HG02884 (cell line): ENCODE measurements at regions not wholly inside any gene's neighbourhood (a gene's known extent, or its start where the extent isn't known, plus 50 kb on each side); places are given as distances from the start of the nearest gene placed in this dataset.

Source experiments
- ATAC-seq: cut with Tn5 transposase; IDR thresholded peaks from one replicate; pipeline ENCODE4 v1.9.1; 2021; ENCODE audit warnings: mild to moderate bottlenecking, moderate library complexity; ENCODE audit not compliant: unreplicated experiment

DNA sequence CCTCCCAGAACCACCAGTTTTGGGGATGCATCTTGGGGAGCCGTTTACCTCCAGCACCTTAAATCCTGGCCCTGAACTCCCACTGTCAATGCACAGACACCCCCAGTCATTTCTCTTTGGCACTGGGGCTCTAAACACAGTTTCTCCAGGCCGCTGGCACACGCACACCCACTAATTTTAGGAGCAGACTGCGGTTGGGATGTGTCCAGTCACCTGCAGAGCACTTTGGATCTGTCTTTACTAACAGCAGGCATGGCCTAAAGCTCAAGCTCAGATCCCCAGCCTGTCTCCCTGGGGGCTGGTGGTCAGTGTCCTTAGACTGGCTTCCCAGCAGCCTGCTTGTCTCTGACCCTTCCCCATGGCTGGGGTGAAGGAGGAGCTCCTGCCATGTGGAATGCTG lies 49.9 kb downstream of the SYNE3 start:
- ATAC-seq, result no peak

DNA sequence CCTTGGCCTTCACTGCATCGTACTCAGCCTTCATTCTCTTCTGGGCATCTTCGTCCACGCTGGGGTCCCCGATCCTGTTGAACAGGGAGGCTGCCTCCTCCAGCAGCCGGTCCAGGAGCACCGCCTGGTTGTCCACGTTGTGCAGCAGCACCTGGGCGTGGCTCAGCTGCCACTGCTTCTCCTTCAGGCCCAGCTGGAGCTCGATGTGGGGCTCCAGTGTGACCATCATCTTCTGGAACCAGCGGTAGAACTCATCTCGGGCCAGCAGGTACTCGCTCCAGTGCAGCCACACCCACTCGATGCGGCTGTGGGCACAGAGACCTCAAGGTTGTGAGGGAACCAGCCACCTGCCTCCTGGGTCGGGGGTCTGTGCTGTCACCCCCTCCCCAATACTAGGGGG lies 50.5 kb downstream of the SYNE3 start:
- no peak for ATAC-seq

DNA sequence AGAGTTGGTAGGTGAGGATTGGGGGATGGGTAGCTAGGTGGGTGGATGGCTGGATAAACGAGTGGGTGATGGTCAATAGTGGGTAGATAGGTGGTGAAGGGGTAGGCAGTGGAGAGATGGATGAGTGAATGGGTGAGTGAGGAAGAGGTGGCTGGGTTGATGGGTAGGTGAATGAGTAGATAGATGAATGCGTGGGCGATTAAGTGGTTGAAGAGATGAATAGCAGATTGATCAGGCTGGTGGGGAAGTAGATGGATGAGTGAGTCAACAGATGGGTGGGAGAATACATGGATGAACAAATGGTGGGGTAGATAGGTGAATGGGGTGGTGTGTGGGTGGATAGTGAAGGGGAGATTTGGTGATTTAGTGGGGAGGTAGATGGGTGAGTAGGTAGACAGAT lies 51.1 kb downstream of the SYNE3 start:
- no peak for ATAC-seq

DNA sequence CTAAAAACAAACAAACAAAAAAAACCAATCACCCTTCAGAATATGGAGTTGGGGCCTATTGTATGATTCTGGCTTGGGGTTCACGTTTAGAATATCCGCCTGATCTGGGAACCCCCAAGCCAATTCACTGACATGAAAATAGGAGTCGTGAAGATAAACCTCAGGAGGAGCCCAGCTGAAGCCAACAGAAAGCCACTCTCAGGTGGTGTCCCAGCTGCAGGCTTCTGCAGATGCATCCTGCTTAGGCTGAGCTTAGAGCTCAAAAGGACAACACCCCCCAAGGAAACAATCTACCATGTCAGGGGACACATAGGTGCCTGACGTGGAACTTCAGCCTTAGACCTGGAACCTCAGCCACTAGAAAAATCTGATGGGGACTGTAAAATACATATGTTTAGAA lies 51.9 kb downstream of the SYNE3 start:
- no peak for ATAC-seq

DNA sequence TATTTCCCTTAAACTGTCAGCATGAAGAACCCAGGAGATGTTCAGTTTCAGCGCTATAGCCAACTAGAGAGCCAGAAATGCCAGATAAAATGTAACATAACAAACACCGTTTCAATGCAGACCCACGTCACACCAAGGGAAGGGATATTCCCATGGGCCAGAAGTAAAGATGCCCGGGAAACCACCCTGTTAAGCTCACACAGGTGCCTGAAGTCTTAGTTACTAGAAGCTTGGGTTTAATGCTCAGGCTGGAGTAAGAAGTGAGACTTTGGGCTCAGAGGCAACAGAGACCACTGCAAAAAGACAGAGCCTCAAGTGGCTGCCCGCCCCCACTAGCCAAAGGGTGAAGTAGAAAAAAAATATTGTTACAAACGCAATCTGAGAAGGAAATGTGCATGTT lies 52.3 kb downstream of the SYNE3 start:
- ATAC-seq, result no peak

DNA sequence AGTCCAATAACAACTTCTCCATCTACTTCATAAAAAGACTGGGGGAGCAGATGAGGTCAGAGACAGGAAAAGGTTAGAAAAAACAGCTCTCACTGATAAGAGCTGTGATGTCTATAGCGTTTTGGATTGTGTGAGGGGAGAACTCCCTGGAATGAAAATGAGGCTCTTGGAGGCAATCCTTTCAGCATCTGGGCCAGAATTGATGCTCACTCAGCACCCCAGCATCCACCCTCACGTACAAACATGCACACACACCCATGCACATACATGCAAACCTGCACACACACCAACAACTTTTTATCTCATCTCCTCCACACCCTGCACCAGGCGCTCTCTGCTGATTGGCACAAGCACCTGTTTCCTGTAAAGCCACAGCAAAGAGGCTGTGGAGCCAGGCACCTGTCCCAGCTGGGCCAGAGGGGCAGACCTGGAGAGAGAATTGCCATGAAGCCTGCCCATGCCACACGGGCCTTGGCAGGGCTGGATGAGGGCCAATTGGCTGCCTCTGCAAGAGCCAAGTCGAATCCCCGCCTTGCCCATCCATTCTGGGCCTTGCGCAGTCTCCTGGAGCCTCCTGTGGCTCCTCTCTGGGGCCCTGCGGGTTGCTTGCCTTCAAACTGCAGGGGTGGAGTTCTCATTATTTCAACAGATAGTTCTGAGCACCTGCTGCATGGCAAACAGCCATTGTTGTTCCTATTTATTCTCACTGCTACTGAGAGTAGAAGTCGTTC lies 53.1 kb downstream of the SYNE3 start:
- ATAC-seq, result no peak

DNA sequence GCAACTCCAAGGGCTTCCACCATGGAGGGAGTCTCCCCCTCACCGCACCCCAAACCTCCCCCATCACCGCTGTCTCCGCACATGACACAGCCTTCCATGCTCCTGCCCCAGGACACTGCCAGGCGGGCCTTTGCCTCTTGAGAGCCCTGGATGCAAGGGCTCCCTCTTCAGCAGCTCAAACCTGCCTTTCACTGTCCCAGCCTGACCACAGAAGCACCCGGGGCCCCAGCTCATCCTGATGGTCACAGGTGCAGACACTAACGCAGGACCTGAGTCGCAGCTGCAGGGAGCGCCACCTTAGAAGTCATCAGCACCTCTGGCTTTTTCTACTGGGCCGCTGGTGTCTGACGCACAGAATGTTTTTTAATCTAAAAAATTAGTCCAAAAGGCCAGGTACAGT lies 54.0 kb downstream of the SYNE3 start:
- ATAC-seq, result no peak

DNA sequence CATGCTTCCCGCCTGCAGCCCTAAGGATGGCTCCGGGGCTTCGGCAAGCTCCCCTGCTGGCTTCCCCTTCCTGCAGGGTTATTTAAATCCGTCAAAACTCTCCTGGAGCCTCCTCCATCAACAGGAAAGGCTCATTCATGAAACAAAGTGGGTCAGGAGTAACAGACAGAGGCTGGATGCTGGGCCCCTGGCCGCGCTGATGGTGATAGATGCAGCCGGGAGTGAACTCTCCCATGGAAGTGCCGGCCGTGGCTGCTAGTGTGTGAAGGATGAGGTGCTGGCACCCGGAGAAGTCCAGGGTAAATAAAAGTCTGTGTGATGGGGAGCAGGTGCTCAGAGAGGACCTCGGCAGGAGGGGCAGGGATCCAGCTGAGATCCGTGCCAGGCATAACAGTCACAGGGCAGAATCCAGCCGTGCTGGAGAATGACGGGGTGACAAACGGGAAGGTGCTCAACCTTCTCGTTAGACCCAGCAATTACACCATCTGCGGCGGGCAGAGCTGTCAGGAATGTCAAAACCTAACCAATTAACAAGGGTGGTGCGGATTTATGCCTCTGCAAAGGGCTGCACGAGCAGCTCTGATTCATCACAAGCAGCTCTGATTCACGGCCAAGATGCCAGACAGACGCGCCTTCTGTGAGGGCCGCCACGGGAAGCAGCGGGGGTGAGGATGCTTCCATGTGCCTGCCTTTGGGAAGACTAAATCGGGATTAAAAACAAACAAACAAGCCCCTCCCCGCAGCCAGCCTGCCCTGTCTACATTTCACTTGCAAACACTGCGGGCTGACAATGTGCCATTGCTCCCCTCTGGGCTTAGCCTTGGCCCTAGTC lies 55.6 kb downstream of the SYNE3 start:
- no peak for ATAC-seq

DNA sequence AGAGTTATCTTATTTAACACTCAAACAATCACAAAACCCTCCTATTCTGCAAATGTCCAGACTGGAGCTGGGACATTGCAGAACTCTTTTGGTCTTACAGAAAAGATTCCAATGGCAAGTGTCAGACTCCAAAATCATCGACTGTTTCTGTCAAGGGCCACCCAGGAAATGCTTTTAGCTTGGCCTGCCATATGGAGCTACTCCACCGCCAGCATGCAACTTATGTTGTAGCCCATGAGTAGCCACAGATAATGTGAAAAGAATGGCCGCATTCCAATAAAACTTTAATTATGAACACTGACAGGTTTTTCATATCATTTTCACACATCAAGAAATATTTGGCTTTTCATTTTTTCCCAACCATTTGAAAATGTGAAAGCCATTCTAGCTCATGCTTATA lies 57.5 kb downstream of the SYNE3 start:
- ATAC-seq, result no peak

DNA sequence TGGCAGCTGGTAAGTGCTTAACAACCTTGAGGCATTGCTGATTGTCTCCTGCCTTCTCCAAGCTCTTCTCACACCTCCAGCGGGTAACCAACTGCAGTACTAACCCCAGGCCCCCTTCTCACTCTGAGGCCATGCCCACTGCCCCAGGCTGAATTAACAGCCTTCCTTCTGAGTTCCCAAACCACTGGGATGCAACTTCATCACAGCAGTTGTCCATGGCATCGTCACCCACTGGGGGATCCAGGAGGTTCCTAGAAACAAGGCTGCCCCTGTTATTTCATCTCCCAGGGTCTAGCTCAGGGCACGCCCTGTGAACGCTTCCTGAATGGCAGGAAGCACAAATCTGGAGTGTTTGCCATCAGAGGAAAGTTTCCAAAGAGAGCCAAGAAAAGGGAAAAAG lies 58.0 kb downstream of the SYNE3 start:
- no peak for ATAC-seq

DNA sequence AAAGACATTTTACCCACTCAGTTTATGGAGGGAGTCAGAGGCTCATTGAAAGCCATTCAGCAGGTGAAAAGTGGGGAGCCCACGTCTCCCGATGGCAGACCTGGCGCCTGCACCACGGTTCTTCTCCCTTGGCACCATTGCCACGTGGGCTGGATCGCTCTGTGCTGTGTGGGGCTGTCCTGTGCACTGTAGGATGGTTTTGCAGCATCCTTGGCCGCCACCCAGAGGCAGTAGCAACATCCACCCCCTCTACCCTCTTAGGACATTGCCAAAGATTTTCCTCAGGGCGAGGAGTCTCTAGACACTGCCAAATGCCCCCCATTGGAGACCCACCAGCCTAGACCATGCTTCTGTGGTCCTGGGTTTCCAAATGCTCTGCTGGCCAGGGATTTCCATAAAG lies 60.2 kb downstream of the SYNE3 start:
- ATAC-seq, result no peak

DNA sequence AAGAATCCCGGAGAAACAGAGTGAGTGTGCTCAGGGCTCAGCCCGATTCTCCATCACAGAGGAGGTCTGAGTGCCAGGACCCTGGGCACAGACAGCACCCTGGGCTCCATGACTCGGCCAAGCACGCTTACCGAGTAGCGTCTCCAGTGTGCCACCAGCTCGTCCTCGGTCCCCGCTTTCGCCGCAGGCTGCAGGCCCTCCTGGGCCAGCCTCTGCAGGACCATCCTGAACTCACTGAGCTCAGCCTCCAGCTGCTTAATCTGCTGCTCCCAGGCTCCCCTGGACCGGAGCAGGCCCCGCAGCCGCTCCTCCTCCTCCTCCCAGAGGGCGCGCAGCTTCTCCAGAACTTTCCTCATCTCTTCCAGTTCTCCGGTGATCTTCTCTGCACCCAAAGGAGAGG lies 61.2 kb downstream of the SYNE3 start:
- ATAC-seq, result no peak

DNA sequence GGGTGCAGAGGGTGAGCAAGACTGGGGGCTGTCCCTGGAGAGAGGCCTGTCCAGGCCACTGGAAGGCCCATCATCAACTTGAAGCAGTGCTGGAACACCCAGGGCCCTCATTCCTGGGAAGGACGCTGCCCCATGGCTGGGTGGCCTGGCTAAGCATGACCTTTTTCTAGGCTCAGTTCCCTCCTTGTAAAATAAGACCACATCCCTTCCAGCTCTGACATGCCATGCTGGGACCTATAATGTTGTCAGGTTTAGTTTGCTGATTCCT lies 62.8 kb downstream of the SYNE3 start:
- ATAC-seq, result no peak

DNA sequence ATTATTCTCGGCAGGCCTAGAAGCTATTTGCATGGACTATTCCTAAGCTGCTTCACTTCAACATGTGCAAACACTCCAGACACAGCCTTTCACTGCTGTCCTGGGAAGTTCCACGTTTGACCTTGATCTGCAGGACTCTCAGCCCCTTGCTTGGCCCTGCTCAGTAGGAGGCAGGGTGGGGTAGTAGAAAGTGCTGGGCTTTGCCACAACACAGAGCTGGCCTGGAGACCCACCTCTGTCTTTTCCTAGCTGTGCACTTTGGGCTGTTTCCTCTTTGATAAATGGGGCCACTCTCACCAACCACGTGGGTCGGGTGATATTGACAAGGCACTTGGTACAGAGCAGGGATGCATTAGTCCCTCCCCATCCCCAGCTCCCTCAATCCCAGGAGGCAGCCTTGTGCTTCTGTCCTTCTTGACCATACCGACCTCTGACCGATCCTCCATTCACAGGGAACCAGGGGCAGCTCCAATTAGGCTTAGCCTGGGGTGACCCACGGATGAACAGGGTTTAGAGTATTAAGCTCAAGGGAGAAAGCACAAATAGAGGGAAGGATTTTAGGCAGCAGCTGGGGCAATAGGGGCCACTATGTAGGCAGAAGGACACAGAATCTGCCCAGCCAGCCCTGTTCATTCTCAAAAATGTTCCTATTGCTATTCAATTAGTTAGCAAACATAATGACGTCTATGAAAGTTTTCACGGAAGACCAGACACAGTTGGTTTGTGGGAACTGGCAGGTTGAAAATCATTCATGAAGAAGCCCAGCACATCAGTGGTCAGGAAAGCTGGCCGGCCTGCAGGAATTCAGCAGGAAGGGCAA lies 63.3 kb downstream of the SYNE3 start:
- no peak for ATAC-seq

DNA sequence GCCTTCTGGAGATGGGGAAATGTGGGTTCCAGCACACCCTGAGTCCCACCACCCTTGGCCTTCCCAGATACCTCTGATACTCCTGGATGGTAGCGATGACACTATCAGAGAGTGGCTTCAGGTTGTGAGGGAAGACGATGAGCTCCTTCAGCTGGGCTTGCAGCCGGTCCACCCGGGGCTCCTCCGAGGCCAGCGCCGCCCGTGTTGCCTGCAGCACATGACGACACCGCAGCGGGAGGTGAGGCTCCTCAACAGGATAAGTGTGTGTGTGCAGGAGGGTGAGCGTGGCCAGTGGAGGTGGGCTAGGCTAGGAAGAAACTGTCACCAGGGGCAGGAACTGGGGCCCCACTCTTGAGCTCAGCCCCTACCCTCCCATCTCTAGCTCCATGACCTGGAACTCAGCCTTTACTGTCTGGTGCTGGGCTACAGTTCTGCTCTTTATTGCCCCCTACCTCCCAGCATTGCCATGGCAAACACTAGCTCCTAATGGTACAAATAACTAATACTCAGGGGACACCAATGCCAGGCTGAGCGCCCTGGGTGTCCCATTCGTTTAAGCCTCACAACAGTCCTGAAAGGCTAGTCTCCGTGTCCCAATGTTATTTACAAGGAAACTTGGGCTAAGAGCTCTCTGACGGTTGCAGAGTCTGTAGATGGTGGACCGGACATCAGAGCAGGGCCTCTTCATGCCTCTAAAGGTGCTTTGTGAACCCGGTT lies 64.1 kb downstream of the SYNE3 start:
- no peak for ATAC-seq

DNA sequence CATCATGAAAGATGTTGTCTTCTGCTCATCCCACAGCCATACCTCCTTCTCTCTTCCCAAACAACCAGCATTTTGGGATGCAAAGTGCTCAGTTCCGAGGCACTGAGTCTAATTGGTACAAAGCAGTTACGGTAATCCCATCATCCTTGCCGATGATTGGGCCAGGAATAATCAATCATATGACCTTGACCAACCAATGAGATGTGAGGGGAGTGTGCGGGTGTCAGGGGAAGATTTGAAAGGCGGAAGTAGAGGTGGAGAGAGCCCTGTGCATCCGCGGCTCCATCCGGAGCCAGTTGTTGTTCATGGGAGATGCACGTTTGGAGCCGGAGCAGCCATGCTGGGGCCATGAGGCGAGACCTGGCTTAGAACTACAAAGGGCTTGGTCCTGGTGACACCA lies 67.3 kb downstream of the SYNE3 start:
- ATAC-seq, result no peak

DNA sequence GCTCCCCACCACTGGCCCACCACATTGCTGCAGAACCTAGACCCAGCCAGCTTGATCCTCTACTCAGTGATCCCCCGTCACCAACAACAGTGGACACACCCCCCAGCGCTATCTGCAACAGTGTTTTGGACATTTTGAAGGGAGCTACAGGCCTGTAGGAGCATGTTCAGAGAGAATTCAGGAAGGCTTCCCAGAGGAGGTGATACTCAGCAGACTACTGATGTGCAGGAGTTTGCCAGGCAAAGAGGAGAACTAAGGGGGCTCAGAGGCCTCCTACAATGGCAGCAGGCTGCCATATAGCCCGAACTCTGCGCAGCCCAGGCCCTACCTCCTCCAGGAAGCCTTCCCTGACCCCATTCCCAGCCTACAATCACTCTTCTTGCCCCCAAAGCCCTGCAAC lies 70.0 kb downstream of the SYNE3 start:
- no peak for ATAC-seq

DNA sequence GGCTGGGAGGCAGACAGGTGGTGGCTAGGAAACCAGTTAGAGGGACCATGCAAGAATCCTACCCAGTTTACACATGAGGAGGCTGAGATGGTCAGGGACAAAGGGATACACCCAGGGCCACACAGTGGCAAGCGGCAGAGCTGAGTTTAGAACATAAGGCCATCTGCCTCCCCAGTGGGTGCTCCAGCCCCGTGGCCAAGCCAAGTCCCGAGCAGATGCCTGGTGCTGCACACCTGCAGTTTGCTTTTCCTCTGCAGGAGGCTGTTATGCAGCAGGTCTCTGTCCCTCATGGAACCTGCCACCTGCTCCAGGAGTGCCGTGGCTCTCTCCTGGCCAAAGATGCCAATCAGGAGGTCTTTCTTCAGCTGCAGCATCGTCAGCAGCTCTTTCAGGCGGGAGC lies 70.8 kb downstream of the SYNE3 start:
- ATAC-seq, result no peak

DNA sequence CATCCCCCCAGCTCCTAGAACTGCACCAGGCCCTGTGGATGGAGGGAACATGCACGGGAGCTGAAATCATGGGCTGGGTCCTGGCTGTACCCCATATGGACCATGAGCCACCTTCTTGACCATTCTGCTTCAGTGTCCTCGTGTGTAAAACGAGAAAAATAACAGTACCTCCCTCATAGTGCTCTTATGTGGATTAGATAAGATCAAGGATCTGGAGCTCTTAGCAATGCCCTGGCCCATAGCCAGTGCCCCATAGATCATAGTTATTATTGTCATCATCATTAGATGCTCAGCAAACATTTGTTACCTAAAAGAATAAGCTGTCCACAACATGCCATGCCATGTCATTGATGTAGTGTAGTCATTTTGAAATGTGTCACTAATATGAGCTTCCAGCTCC lies 71.3 kb downstream of the SYNE3 start:
- ATAC-seq, result no peak

DNA sequence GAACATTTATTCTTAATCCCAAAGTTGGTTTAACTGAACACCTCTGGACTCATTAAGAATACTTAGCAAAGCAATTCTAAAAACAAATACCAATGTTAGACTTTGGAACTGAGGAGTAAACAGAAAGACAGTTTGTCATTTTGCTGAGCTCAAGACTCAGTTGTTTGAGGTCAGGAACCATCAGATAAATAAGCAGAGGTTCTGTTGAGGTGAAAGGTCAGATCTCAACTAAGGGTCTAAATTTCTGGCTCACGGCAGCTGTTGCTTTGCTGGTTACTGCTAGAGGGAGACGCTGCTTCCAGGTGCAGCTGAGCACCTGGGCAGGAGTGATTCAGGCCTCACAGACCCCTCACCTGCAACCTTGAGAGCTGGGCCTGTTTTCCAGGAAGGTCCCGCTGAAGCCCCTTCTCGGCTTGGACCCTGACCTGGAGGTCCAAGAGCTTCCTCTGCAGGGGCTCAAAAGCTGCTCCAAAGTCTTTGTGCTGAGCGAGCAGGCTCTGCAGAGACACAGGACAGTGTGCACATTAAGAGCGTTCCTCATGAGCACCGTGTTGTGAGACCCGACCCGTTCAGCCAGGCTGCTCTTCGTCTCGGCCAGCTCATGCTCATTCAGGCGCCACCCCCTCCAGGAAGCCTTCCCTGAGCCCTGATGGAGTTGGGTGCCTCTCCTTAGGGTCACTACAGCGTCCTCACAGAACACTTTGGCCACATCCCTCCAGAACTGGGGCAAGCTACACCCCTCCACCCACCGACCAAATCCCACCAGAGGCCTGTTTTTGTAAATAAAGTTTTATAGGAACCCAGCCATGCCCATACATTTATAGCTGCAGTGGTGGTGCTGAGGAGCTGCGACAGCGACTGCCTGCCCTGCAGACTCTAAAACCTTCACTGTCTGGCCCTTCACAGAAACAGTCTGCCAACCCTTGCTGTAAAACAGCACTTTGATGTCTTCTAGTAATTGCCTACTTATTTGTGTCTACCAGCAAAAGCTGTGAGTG lies 72.0 kb downstream of the SYNE3 start:
- no peak for ATAC-seq
